Fibroblast of skin of right quadriceps (primary cell): ENCODE measurements at regions not wholly inside any gene's neighbourhood (a gene's known extent, or its start where the extent isn't known, plus 50 kb on each side); places are given as distances from the start of the nearest gene placed in this dataset.
A peak's percentile ranks its signal among the peaks of the same experiment; 100 is the strongest.

Experiments
- DNase-seq: peaks from one replicate; pipeline ENCODE4 v3.0.0-alpha.2; 2013

GRCh38 chr1:170461762-170462384 lies 70.1 kb upstream of the GORAB start:
- peak; percentile 92 for DNase-seq

- DNase-seq = no peak
These were observed 61.8 kb upstream of the GORAB start for GRCh38 chr1:170470121-170470520.

- DNase-seq = peak; percentile 77
These were observed 60.4 kb upstream of the GORAB start for GRCh38 chr1:170471398-170472053.

GRCh38 chr1:170481000-170481399 lies 51.0 kb upstream of the GORAB start:
- DNase-seq = no peak
